ENCODE measurements at regions not wholly inside any gene's neighbourhood (a gene's known extent, or its start where the extent isn't known, plus 50 kb on each side); places are given as distances from the start of the nearest gene placed in this dataset.

DNA sequence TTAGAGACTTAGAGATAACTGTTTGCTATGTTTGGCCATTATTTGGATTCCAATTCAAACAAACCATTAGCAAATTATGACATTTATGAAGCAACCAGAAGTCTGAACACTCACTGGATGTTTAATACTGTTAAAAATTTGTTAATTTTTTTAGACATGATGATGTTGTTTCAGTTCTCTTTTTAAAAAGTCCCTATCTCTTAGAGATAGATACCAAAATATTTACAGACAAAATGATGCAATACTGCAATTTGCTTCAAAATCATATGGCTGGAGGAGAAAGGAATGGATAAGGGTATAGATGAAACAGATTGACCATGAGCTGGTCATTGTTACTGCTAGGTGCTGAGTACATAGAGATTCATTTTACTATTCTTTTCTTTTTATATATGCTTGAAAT is 534.6 kb downstream of the BCOR start:
- Histone ChIP-seq H3K4me3 (IDR thresholded peaks at IDR 0.05; ENCODE audit: insufficient read depth, low read depth, low read length) (no peak overlapping the region), H3K27me3 (ENCODE audit: insufficient read depth, low read depth) (no peaks in the 10 kb centered on the region), H3K9ac (no peak overlapping the region), H2AFZ (ENCODE audit: low read depth) (no peak overlapping the region), H3K36me3 (ENCODE audit: insufficient read depth) (no peaks in the 10 kb centered on the region), H3K4me1 (ENCODE audit: low read depth, poor library complexity, severe bottlenecking) (no peaks in the 10 kb centered on the region), H3K79me2 (ENCODE audit: insufficient read depth, low read depth) (no peaks in the 10 kb centered on the region), H4K20me1 (ENCODE audit: insufficient read depth) (no peaks in the 10 kb centered on the region), H3K4me2 (no peak overlapping the region), H3K27ac (no peak overlapping the region)
- TF ChIP-seq, protein P1, sequence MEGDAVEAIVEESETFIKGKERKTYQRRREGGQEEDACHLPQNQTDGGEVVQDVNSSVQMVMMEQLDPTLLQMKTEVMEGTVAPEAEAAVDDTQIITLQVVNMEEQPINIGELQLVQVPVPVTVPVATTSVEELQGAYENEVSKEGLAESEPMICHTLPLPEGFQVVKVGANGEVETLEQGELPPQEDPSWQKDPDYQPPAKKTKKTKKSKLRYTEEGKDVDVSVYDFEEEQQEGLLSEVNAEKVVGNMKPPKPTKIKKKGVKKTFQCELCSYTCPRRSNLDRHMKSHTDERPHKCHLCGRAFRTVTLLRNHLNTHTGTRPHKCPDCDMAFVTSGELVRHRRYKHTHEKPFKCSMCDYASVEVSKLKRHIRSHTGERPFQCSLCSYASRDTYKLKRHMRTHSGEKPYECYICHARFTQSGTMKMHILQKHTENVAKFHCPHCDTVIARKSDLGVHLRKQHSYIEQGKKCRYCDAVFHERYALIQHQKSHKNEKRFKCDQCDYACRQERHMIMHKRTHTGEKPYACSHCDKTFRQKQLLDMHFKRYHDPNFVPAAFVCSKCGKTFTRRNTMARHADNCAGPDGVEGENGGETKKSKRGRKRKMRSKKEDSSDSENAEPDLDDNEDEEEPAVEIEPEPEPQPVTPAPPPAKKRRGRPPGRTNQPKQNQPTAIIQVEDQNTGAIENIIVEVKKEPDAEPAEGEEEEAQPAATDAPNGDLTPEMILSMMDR (conservative IDR thresholded peaks at IDR 0.05; ENCODE audit: low read depth, low read length), result no peak

DNA sequence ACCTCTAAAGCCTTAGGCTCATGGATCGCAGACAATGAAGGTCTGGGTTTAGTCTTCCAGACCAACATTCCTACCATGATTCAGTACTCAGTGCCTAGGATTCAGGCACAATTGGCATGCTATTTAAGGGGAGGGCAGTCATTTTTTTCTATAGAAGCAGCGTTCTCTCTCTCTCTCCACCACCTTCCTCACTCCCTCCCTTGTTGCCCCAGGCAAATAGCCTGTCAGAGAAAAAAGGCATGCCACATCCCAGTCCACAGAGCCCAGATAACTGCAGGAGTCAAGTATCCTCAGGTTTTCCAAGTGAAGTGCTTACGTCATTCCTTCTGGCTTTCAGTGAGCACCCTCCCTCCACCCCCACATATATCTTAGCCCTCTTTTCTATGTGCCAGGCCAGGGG is 533.0 kb downstream of the BCOR start:
- Histone ChIP-seq H3K27ac (no peak overlapping the region), H3K9ac (no peak overlapping the region), H3K79me2 (ENCODE audit: insufficient read depth, low read depth) (no peaks in the 10 kb centered on the region), H3K27me3 (ENCODE audit: insufficient read depth, low read depth) (no peaks in the 10 kb centered on the region), H3K4me1 (ENCODE audit: low read depth, poor library complexity, severe bottlenecking) (no peaks in the 10 kb centered on the region), H3K4me2 (no peak overlapping the region), H3K4me3 (IDR thresholded peaks at IDR 0.05; ENCODE audit: insufficient read depth, low read depth, low read length) (no peak overlapping the region), H4K20me1 (ENCODE audit: insufficient read depth) (no peaks in the 10 kb centered on the region), H2AFZ (ENCODE audit: low read depth) (no peak overlapping the region), H3K36me3 (ENCODE audit: insufficient read depth) (no peaks in the 10 kb centered on the region)
- TF ChIP-seq, protein P1 (conservative IDR thresholded peaks at IDR 0.05; ENCODE audit: low read depth, low read length), result no peak

DNA sequence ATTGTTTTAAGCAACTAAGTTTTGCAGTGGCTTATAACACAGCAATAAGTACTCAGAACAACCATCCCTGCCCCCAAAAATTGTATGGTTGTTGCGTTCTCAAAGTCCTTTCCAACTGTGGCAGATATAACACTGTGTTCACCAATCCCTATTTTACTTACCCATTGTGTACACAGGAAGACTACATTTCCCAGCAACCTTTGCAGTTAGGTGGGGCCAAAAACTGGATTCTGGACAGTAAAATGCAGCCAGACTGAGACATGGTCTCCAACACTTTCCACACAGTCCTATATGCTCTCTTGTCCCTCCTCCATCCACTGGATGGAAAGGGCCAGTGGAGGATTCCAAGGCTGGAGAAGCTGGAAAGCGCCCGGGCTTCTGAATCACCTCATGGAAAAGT is 523.6 kb downstream of the BCOR start:
- Histone ChIP-seq H3K36me3 (ENCODE audit: insufficient read depth) (no peaks in the 10 kb centered on the region), H2AFZ (ENCODE audit: low read depth) (no peak overlapping the region), H3K4me2 (no peak overlapping the region), H4K20me1 (ENCODE audit: insufficient read depth) (no peaks in the 10 kb centered on the region), H3K4me1 (ENCODE audit: low read depth, poor library complexity, severe bottlenecking) (peaks cover 16% of the 10 kb centered on the region), H3K27ac (no peak overlapping the region), H3K4me3 (IDR thresholded peaks at IDR 0.05; ENCODE audit: insufficient read depth, low read depth, low read length) (no peak overlapping the region), H3K9ac (no peak overlapping the region), H3K79me2 (ENCODE audit: insufficient read depth, low read depth) (no peaks in the 10 kb centered on the region), H3K27me3 (ENCODE audit: insufficient read depth, low read depth) (no peaks in the 10 kb centered on the region)
- TF ChIP-seq, protein P1 (conservative IDR thresholded peaks at IDR 0.05; ENCODE audit: low read depth, low read length), result no peak

DNA sequence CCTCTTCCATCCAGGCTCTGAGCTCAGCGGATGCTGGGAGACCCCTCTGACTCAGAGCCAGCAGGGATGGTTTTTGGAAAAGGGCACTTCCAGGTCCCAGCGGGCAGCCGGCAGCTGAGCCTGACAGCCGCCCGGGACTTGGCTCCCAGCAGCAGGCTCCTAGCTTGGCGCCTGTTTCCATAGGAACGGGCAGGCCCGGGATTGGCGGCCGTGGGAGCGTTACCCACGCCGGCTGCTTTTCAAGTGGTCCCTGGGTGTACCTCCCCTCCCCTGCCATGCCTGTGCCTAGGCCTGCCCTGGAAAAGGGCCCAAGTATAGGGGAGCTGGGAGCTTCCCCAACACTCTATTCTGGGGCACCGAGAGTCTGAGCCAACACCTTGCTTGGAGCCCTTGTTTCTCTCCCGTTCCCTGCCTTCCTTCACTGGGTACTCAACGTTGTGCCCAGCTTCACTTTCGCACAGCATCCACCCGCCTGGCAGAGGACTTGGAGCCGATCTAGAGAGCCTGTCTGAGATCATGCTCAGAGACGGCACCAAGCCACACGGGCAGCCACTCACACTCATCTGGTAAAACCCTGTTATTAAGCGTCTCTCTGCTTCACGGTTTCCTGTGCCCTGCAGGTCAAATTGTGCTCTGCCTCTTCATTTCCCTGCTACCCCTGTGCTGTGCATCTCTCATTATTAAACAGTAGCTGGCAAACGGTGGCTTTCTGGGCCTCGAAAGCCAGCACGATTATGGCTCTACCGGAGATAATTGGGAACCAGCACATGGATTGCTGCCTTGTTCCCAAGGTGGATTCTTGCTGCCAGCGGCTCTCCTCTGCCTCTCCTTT is 521.5 kb downstream of the BCOR start:
- TF ChIP-seq, protein P1 (conservative IDR thresholded peaks at IDR 0.05; ENCODE audit: low read depth, low read length), result no peak
- no peak overlapping the region for H3K27ac ChIP-seq
- no peaks in the 10 kb centered on the region for H3K36me3 ChIP-seq (ENCODE audit: insufficient read depth)
- H3K4me1 ChIP-seq (ENCODE audit: low read depth, poor library complexity, severe bottlenecking), result peaks cover 16% of the 10 kb centered on the region
- no peak overlapping the region for H2AFZ ChIP-seq (ENCODE audit: low read depth)
- H4K20me1 ChIP-seq (ENCODE audit: insufficient read depth), result no peaks in the 10 kb centered on the region
- H3K9ac ChIP-seq, result no peak overlapping the region
- H3K4me3 ChIP-seq (IDR thresholded peaks at IDR 0.05; ENCODE audit: insufficient read depth, low read depth, low read length), result no peak overlapping the region
- no peaks in the 10 kb centered on the region for H3K79me2 ChIP-seq (ENCODE audit: insufficient read depth, low read depth)
- H3K4me2 ChIP-seq, result no peak overlapping the region
- H3K27me3 ChIP-seq (ENCODE audit: insufficient read depth, low read depth), result no peaks in the 10 kb centered on the region
